ENCODE measurements at regions not wholly inside any gene's neighbourhood (a gene's known extent, or its start where the extent isn't known, plus 50 kb on each side); places are given as distances from the start of the nearest gene placed in this dataset.

DNA sequence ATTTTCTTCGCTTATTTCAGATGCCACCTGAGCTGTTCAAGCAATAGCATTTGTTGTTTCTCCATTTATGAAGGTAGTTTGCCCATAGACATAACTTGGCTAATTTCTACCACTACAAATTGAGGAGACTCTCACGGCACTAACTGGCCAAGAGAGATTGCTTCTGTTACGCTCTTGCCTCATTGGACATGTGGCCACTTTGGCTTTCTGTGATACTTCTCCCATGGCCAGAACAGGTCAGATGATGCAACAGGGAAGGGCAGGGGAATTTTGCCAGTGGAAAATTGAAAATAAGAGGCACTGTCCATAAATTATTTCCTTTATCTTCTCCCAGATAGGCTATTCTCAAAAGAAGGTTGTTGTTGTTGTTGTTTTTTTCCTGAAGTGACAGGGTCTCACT is 1633.3 kb upstream of the LRRTM3 start:
- POLR2A ChIA-PET: no interaction called here
- H3K36me3 Mint-ChIP-seq: no peaks in the 10 kb centered on the region
- no peaks in the 10 kb centered on the region for H3K4me1 Mint-ChIP-seq
- no peak for DNase-seq
- H3K4me3 Mint-ChIP-seq: no peak overlapping the region
- H3K27me3 Mint-ChIP-seq: no peaks in the 10 kb centered on the region
- no peak overlapping the region for H3K27ac Mint-ChIP-seq
- H3K9me3 Mint-ChIP-seq: peaks cover 0 to 10% (median 6%) of the 10 kb centered on the region in 9 donors
- ATAC-seq: no peak

GRCh38 chr10:65294329-65294728 is 1631.5 kb upstream of the LRRTM3 start:
- no peak for ATAC-seq
- POLR2A ChIA-PET: no interaction called here
- no peaks in the 10 kb centered on the region for H3K27me3 Mint-ChIP-seq

GRCh38 chr10:65301181-65301580 is 1624.7 kb upstream of the LRRTM3 start:
- no peak overlapping the region for H3K27ac Mint-ChIP-seq
- no peaks in the 10 kb centered on the region for H3K4me1 Mint-ChIP-seq
- POLR2A ChIA-PET: no interaction called here
- ATAC-seq (no peak), DNase-seq (no peak)
- no peak overlapping the region for H3K4me3 Mint-ChIP-seq
- no peaks in the 10 kb centered on the region for H3K27me3 Mint-ChIP-seq
- no peaks in the 10 kb centered on the region for H3K36me3 Mint-ChIP-seq
- H3K9me3 Mint-ChIP-seq: peaks cover 0 to 9% (median 2%) of the 10 kb centered on the region in 9 donors

More at GRCh38 chr10:65294329-65294728, 1631.5 kb upstream of the LRRTM3 start:
- Mint-ChIP-seq H3K4me1 (no peaks in the 10 kb centered on the region), H3K36me3 (no peaks in the 10 kb centered on the region), H3K4me3 (no peak overlapping the region), H3K9me3 (peaks cover 0 to 10% (median 4%) of the 10 kb centered on the region in 9 donors), H3K27ac (no peak overlapping the region)
- no peak for DNase-seq

GRCh38 chr10:65306201-65306600 is 1619.6 kb upstream of the LRRTM3 start:
- Mint-ChIP-seq H3K4me1 (no peaks in the 10 kb centered on the region), H3K36me3 (no peaks in the 10 kb centered on the region), H3K27ac (no peak overlapping the region), H3K9me3 (peaks cover 0 to 11% (median 0%) of the 10 kb centered on the region in 9 donors), H3K4me3 (no peak overlapping the region), H3K27me3 (no peaks in the 10 kb centered on the region)
- POLR2A ChIA-PET: no interaction called here
- ATAC-seq: no peak
- DNase-seq: no peak

DNA sequence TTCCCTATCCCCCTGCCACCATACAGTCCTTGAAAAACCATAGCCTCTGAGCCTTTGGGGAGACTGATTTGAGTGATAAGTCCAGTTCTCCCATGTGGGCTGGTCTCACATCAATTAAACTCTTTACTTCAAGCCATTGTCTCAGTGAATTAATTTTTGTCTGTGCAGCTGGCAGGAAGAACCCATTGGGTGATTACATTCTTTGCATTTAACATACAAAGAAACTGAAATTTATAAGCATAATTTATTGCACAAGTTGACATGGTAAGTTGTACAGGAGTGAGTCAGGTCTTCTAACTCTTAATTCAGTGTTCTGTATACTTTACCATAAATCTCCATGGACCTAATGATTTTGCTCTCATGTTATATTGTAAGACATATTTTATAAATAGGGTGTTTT is 1613.0 kb upstream of the LRRTM3 start:
- Mint-ChIP-seq H3K4me3 (no peak overlapping the region), H3K36me3 (no peaks in the 10 kb centered on the region), H3K27ac (no peak overlapping the region), H3K4me1 (no peaks in the 10 kb centered on the region), H3K27me3 (no peaks in the 10 kb centered on the region), H3K9me3 (peaks cover 0 to 11% (median 0%) of the 10 kb centered on the region in 9 donors)
- POLR2A ChIA-PET: no interaction called here
- no peak for ATAC-seq
- no peak for DNase-seq

DNA sequence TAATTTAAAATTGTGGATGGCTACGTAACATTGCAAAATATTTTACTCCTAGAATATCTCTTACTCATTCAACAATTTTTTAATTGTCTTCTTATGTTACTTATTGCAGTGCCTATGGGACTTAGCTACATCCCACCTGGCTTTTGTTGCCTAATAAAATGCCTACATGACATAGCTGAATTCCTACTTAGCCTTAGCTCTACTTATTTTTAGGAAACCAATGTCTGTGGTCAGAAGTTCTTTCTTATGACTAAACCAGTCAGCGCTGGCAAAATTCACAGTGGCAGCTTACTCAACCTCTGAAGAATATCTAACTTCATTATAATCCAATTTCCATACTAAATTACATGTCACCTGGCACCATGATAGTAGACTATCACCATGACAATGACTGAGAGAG is 1612.4 kb upstream of the LRRTM3 start:
- DNase-seq (no peak), ATAC-seq (no peak)
- Mint-ChIP-seq H3K36me3 (no peaks in the 10 kb centered on the region), H3K4me1 (no peaks in the 10 kb centered on the region), H3K4me3 (no peak overlapping the region), H3K9me3 (peaks cover 0 to 11% (median 0%) of the 10 kb centered on the region in 9 donors), H3K27ac (no peak overlapping the region), H3K27me3 (no peaks in the 10 kb centered on the region)
- POLR2A ChIA-PET: no interaction called here

GRCh38 chr10:65314253-65314652 is 1611.6 kb upstream of the LRRTM3 start:
- no peaks in the 10 kb centered on the region for H3K27me3 Mint-ChIP-seq
- ATAC-seq: no peak
- peaks cover 0 to 11% (median 0%) of the 10 kb centered on the region in 9 donors for H3K9me3 Mint-ChIP-seq
- no peak overlapping the region for H3K4me3 Mint-ChIP-seq
- H3K36me3 Mint-ChIP-seq: no peaks in the 10 kb centered on the region
- POLR2A ChIA-PET: no interaction called here
- H3K4me1 Mint-ChIP-seq: no peaks in the 10 kb centered on the region
- H3K27ac Mint-ChIP-seq: no peak overlapping the region
- DNase-seq: no peak

DNA sequence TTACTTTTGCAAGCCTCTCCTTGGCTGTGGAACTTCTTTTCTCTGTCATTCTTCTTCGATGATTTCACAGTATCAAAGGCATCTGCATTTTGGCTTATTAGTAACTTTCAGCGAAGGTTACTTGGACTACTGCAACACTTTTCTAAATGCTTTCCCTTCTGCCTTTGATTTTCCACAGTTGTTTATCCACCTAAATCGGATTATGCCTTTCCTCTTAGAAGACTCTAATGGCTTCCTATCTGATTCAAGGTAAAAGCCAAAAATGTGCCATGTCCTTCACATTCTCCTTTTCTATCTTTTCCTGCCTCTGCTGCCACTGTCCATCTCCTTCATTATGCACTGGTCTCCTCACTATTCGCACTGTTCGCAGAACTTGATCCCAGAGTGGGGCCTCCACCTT is 1606.3 kb upstream of the LRRTM3 start:
- Mint-ChIP-seq H3K36me3 (no peaks in the 10 kb centered on the region), H3K4me3 (no peak overlapping the region), H3K27ac (no peak overlapping the region), H3K9me3 (peaks cover 0 to 24% (median 0%) of the 10 kb centered on the region in 9 donors), H3K27me3 (no peaks in the 10 kb centered on the region), H3K4me1 (no peaks in the 10 kb centered on the region)
- no peak for ATAC-seq
- DNase-seq: no peak
- POLR2A ChIA-PET: no interaction called here

GRCh38 chr10:65320236-65321026 is 1605.4 kb upstream of the LRRTM3 start:
- Mint-ChIP-seq H3K4me1 (no peaks in the 10 kb centered on the region), H3K36me3 (no peaks in the 10 kb centered on the region)

GRCh38 chr10:65323802-65324201 is 1602.0 kb upstream of the LRRTM3 start:
- ATAC-seq: no peak
- no peaks in the 10 kb centered on the region for H3K27me3 Mint-ChIP-seq
- POLR2A ChIA-PET: no interaction called here

More at GRCh38 chr10:65320236-65321026, 1605.4 kb upstream of the LRRTM3 start:
- no peak overlapping the region for H3K4me3 Mint-ChIP-seq
- ATAC-seq: no peak
- no peak overlapping the region for H3K27ac Mint-ChIP-seq
- H3K9me3 Mint-ChIP-seq: peaks cover 0 to 24% (median 0%) of the 10 kb centered on the region in 9 donors
- POLR2A ChIA-PET: no interaction called here
- no peaks in the 10 kb centered on the region for H3K27me3 Mint-ChIP-seq
- DNase-seq: no peak

DNA sequence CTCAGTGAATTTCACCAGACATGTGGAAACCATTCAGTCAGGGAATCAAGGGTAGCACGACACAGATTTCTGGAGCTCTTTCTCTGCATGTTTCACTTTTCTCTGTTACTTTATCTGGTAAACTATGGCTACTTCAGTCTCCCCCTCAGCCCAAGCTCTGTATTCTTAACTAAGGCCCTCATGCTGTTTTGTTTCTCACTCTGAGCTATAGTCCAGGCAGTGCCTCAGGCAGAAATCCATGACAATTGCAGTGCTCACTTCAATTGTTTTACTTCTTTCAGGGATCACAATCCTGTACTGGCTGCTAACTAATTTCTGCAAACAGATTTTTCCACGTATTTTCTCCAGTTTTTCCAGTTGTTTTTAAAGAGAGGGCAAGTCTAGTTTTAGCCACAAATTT is 1599.9 kb upstream of the LRRTM3 start:
- Mint-ChIP-seq H3K9me3 (peaks cover 0 to 21% (median 0%) of the 10 kb centered on the region in 9 donors), H3K27ac (no peak overlapping the region), H3K4me3 (no peak overlapping the region), H3K4me1 (no peaks in the 10 kb centered on the region), H3K36me3 (no peaks in the 10 kb centered on the region), H3K27me3 (no peaks in the 10 kb centered on the region)
- POLR2A ChIA-PET: no interaction called here
- ATAC-seq: no peak
- no peak for DNase-seq

More at GRCh38 chr10:65323802-65324201, 1602.0 kb upstream of the LRRTM3 start:
- no peak for DNase-seq
- H3K4me3 Mint-ChIP-seq: no peak overlapping the region
- peaks cover 0 to 24% (median 0%) of the 10 kb centered on the region in 9 donors for H3K9me3 Mint-ChIP-seq
- no peak overlapping the region for H3K27ac Mint-ChIP-seq
- no peaks in the 10 kb centered on the region for H3K36me3 Mint-ChIP-seq
- H3K4me1 Mint-ChIP-seq: no peaks in the 10 kb centered on the region

GRCh38 chr10:65328486-65328885 is 1597.3 kb upstream of the LRRTM3 start:
- Mint-ChIP-seq H3K27ac (no peak overlapping the region), H3K9me3 (peaks cover 0 to 11% (median 1%) of the 10 kb centered on the region in 9 donors), H3K27me3 (no peaks in the 10 kb centered on the region), H3K4me1 (no peaks in the 10 kb centered on the region), H3K4me3 (no peak overlapping the region), H3K36me3 (no peaks in the 10 kb centered on the region)
- ATAC-seq (no peak), DNase-seq (no peak)
- POLR2A ChIA-PET: no interaction called here

- Mint-ChIP-seq H3K4me3 (no peak overlapping the region), H3K27me3 (no peaks in the 10 kb centered on the region), H3K36me3 (no peaks in the 10 kb centered on the region), H3K27ac (no peak overlapping the region), H3K9me3 (peaks cover 0 to 5% (median 0%) of the 10 kb centered on the region in 9 donors), H3K4me1 (no peaks in the 10 kb centered on the region)
- ATAC-seq (no peak), DNase-seq (no peak)
- POLR2A ChIA-PET: no interaction called here
Observed at GRCh38 chr10:65335311-65335710, 1590.5 kb upstream of the LRRTM3 start.

DNA sequence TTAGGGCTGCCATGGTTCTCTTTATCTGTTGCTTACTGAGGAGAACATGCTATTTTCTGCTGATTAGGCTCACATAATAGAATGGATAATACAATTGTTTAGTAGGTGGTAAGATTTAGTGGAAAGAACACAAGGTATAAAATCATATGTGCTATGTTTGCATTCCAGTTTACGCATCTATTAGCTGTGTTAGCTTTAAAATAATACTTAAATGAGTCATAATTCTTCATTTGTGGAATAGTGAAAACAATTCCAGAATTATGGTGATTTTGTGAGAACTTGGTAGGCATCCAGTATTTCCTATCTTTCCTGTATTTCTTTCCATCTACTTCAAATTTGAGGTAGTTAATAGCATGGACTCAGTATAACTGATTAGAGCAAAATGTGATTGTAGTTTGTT is 1585.5 kb upstream of the LRRTM3 start:
- no peak overlapping the region for H3K27ac Mint-ChIP-seq
- ATAC-seq: no peak
- H3K4me3 Mint-ChIP-seq: no peak overlapping the region
- H3K36me3 Mint-ChIP-seq: no peaks in the 10 kb centered on the region
- POLR2A ChIA-PET: no interaction called here
- H3K27me3 Mint-ChIP-seq: no peaks in the 10 kb centered on the region
- peaks cover 0 to 10% (median 0%) of the 10 kb centered on the region in 9 donors for H3K9me3 Mint-ChIP-seq
- no peak for DNase-seq
- H3K4me1 Mint-ChIP-seq: no peaks in the 10 kb centered on the region

Measured in naive thymus-derived CD8-positive, alpha-beta T cell (primary cell).